OCI-LY1 (cell line): ENCODE measurements at regions not wholly inside any gene's neighbourhood (a gene's known extent, or its start where the extent isn't known, plus 50 kb on each side); places are given as distances from the start of the nearest gene placed in this dataset.

Source experiments
- H2AFZ ChIP-seq: fragments of 200-600 bp; sonication (generic), shearing (Covaris generic); 2 replicates; pipeline ENCODE4 v1.6.0; 2014; ENCODE audit warnings: antibody characterized with exemption, mild to moderate bottlenecking, low read length
- H3F3A ChIP-seq: fragments of 200-600 bp; sonication (generic), shearing (Covaris generic); 2 replicates; pipeline ENCODE4 v1.6.0; 2014; ENCODE audit warnings: mild to moderate bottlenecking, antibody characterized with exemption, low read length, moderate library complexity; ENCODE audit not compliant: insufficient read depth
- H3K27ac ChIP-seq: fragments of 200-600 bp; sonication (generic); 2 replicates; pipeline ENCODE4 v1.5.1; 2014; ENCODE audit warnings: low read length, mixed run types, mild to moderate bottlenecking, low read depth; ENCODE audit not compliant: poor library complexity, severe bottlenecking
- H3K27me3 ChIP-seq: fragments of 200-600 bp; sonication (generic); 2 replicates; pipeline ENCODE4 v1.6.0; 2014; ENCODE audit warnings: antibody characterized with exemption, mild to moderate bottlenecking, low read length, moderate library complexity; ENCODE audit not compliant: insufficient read depth
- H3K36me3 ChIP-seq: fragments of 200-600 bp; sonication (generic); 2 replicates; pipeline ENCODE4 v1.6.1; 2014; ENCODE audit warnings: mild to moderate bottlenecking, antibody characterized with exemption, low read length, moderate library complexity, mixed read lengths; ENCODE audit not compliant: insufficient read depth
- H3K4me1 ChIP-seq: fragments of 200-600 bp; sonication (generic); 2 replicates; pipeline ENCODE4 v1.5.1; 2014; ENCODE audit warnings: mild to moderate bottlenecking, low read length, moderate library complexity; ENCODE audit not compliant: insufficient read depth, severe bottlenecking
- H3K4me2 ChIP-seq: fragments of 200-600 bp; sonication (generic), shearing (Covaris generic); 2 replicates; pipeline ENCODE4 v1.6.1; 2014; ENCODE audit warnings: low read length
- H3K4me3 ChIP-seq: fragments of 200-600 bp; sonication (generic); 2 replicates; pipeline ENCODE4 v1.5.1; 2014; ENCODE audit warnings: low read length, low read depth, mild to moderate bottlenecking, mixed read lengths; ENCODE audit not compliant: poor library complexity, severe bottlenecking
- H3K79me2 ChIP-seq: fragments of 200-600 bp; shearing (Covaris generic); 2 replicates; pipeline ENCODE4 v1.6.1; 2016; ENCODE audit warnings: mixed run types, low read length, mixed read lengths; ENCODE audit not compliant: insufficient read depth
- H3K9ac ChIP-seq: fragments of 200-600 bp; sonication (generic), shearing (Covaris generic); 2 replicates; pipeline ENCODE4 v1.6.1; 2014; ENCODE audit warnings: mild to moderate bottlenecking, low read length, mixed read lengths
- H3K9me2 ChIP-seq: fragments of 200-600 bp; sonication (generic), shearing (Covaris generic); 2 replicates; pipeline ENCODE4 v1.6.1; 2014; ENCODE audit warnings: low read depth, mild to moderate bottlenecking, low read length, mixed read lengths
- H3K9me3 ChIP-seq: fragments of 200-600 bp; shearing (Covaris generic); 2 replicates; pipeline ENCODE4 v1.6.1; 2014; ENCODE audit warnings: low read length, mixed read lengths
- H4K20me1 ChIP-seq: fragments of 200-600 bp; sonication (generic), shearing (Covaris generic); 2 replicates; pipeline ENCODE4 v1.6.0; 2016; ENCODE audit warnings: mild to moderate bottlenecking, low read length; ENCODE audit not compliant: insufficient read depth
- CTCF ChIP-seq: fragments of 200-600 bp; sonication (generic), shearing (Covaris generic); IDR thresholded peaks from 2 replicates; pipeline ENCODE4 v1.5.1; 2017; ENCODE audit warnings: mild to moderate bottlenecking, antibody characterized with exemption, low read length, moderate library complexity, mixed read lengths
- EZH2 ChIP-seq: fragments of 200-600 bp; sonication (generic), shearing (Covaris generic); IDR thresholded peaks from 2 replicates; pipeline ENCODE4 v1.8.0; 2017; ENCODE audit warnings: borderline replicate concordance, mixed run types, mild to moderate bottlenecking, antibody characterized with exemption, low read length, moderate library complexity, mixed read lengths

DNA sequence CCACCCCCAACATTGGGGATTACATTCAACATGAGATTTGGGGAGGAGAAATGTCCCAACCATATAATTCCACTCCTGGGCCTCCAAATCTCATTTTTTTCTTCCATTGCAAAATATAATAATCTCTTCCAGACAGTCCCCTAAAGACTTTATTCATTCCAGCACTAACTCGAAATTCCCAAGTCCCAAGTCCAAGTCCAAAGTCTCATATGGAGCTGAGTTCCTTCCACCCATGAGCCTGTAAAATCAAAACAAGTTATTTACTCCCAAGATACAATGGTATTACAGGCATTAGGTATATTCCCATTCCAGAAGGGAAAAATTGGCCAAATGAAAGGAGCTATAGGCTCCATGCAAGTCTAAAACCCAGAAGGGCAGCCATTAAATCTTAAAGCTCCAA lies 56.7 kb downstream of the P2RY1 start:
- no peak overlapping the region for H3K4me2 ChIP-seq
- TF ChIP-seq CTCF (no peak), EZH2 (no peak)
- H2AFZ ChIP-seq = no peak overlapping the region
- no peaks in the 10 kb centered on the region for H3K9me3 ChIP-seq
- no peaks in the 10 kb centered on the region for H3K4me1 ChIP-seq
- H3F3A ChIP-seq = no peaks in the 10 kb centered on the region
- no peak overlapping the region for H3K9ac ChIP-seq
- no peaks in the 10 kb centered on the region for H3K9me2 ChIP-seq
- no peak overlapping the region for H3K4me3 ChIP-seq
- H3K27ac ChIP-seq = no peak overlapping the region
- no peaks in the 10 kb centered on the region for H3K36me3 ChIP-seq
- H3K27me3 ChIP-seq = no peaks in the 10 kb centered on the region
- no peaks in the 10 kb centered on the region for H4K20me1 ChIP-seq
- H3K79me2 ChIP-seq = no peaks in the 10 kb centered on the region

- Histone ChIP-seq H3K9ac (no peak overlapping the region), H3K27me3 (no peaks in the 10 kb centered on the region), H3K4me3 (no peak overlapping the region), H3K4me2 (no peak overlapping the region), H3K27ac (no peak overlapping the region), H3K79me2 (no peaks in the 10 kb centered on the region), H3K9me3 (no peaks in the 10 kb centered on the region), H3K9me2 (no peaks in the 10 kb centered on the region), H4K20me1 (no peaks in the 10 kb centered on the region), H3K4me1 (no peaks in the 10 kb centered on the region), H2AFZ (no peak overlapping the region), H3F3A (no peaks in the 10 kb centered on the region), H3K36me3 (no peaks in the 10 kb centered on the region)
- TF ChIP-seq CTCF (no peak), EZH2 (no peak)
These were observed 57.5 kb downstream of the P2RY1 start for GRCh38 chr3:152892446-152892845.

- H3K27ac ChIP-seq = no peak overlapping the region
- no peak overlapping the region for H3K9ac ChIP-seq
- no peaks in the 10 kb centered on the region for H3K9me2 ChIP-seq
- H3K4me3 ChIP-seq = no peak overlapping the region
- H3K4me1 ChIP-seq = no peaks in the 10 kb centered on the region
- no peaks in the 10 kb centered on the region for H3K36me3 ChIP-seq
- H2AFZ ChIP-seq = no peak overlapping the region
- H3F3A ChIP-seq = no peaks in the 10 kb centered on the region
- H3K27me3 ChIP-seq = no peaks in the 10 kb centered on the region
- TF ChIP-seq CTCF = no peak
- no peak for TF ChIP-seq EZH2
- H3K79me2 ChIP-seq = no peaks in the 10 kb centered on the region
- no peaks in the 10 kb centered on the region for H4K20me1 ChIP-seq
- no peaks in the 10 kb centered on the region for H3K9me3 ChIP-seq
- H3K4me2 ChIP-seq = no peak overlapping the region
These were observed 58.7 kb downstream of the P2RY1 start for GRCh38 chr3:152893647-152894046.
